K562 (cell line): ENCODE measurements at regions not wholly inside any gene's neighbourhood (a gene's known extent, or its start where the extent isn't known, plus 50 kb on each side); places are given as distances from the start of the nearest gene placed in this dataset.

Experiments used
- ATAC-seq: fragments of 200-7000 bp; cut with Tn5 transposase; 3 replicates; pipeline ENCODE4 v1.9.1; 2020; ENCODE audit warnings: moderate library complexity
- BruUV-seq: library from RNA; stranded (reverse); fragments of 400-500 nt; replicated peaks from 2 replicates; lab custom pipeline; 2021; lab: Mats Ljungman, UMichigan
- CTCF ChIA-PET: fragments of 300-600 bp; formaldehyde crosslinking; extraction: SDS; loops from one replicate; lab custom pipeline; 2021; ENCODE audit warnings: low intra/inter-chr PET ratio; lab: Yijun Ruan, JAX
- POLR2A ChIA-PET: fragments of 300-600, 350-650 bp; sonication (Branson Sonifier 250); formaldehyde crosslinking; extraction: SDS; loops from one replicate; lab custom pipeline; 2021; ENCODE audit warnings: antibody characterized with exemption, inconsistent platforms; lab: Yijun Ruan, JAX
- DNase-seq, 4 experiments: peaks; one replicate each; pipeline versions ENCODE4 v3.0.0 to v3.0.0-alpha.2; 2011 to 2018; ENCODE audit warnings: low spot score in 3 of 4, mixed read lengths in 3 of 4; ENCODE audit errors: extremely low read depth in 1 of 4
- FAIRE-seq: peaks from 2 replicates; lab custom pipeline; 2011; peaks lifted over from hg19 to GRCh38; lab: Jason Lieb, UNC
- H2AFZ ChIP-seq: 2 replicates; pipeline ENCODE4 v1.6.0; 2011; ENCODE audit warnings: low read depth, low read length, control low read depth, inconsistent platforms
- H3K27ac ChIP-seq: fragments of 200-600 bp; 3 replicates; pipeline ENCODE4 v1.8.0; 2011; ENCODE audit warnings: low read depth, mild to moderate bottlenecking, control low read depth, inconsistent platforms, low read length, moderate library complexity, mixed read lengths; ENCODE audit errors: extremely low read depth
- H3K27me3 ChIP-seq, 2 experiments: fragments of 300-600 bp in 1 of 2; 2 replicates in 1 of 2; 3 replicates in 1 of 2; pipeline versions ENCODE4 v1.6.0 to v1.8.0; 2011; ENCODE audit warnings: inconsistent platforms in 2 of 2, low read length in 2 of 2, mild to moderate bottlenecking in 1 of 2, mixed read lengths in 1 of 2, moderate library complexity in 1 of 2; ENCODE audit not compliant: control insufficient read depth in 2 of 2, insufficient read depth in 2 of 2
- H3K36me3 ChIP-seq: fragments of 300-600 bp; 3 replicates; pipeline ENCODE4 v1.8.0; 2011; ENCODE audit warnings: mild to moderate bottlenecking, low read length, inconsistent platforms; ENCODE audit not compliant: control insufficient read depth, insufficient read depth
- H3K4me1 ChIP-seq, 2 experiments: fragments of 200-600 bp in 1 of 2; replicated peaks in 1 of 2; 2 replicates in 1 of 2; 3 replicates in 1 of 2; pipeline versions ENCODE4 v1.5.1 to v1.8.0; 2011; ENCODE audit warnings: inconsistent platforms in 2 of 2, low read length in 2 of 2, mild to moderate bottlenecking in 1 of 2, mixed read lengths in 1 of 2, moderate library complexity in 1 of 2; ENCODE audit not compliant: control insufficient read depth in 2 of 2, insufficient read depth in 2 of 2
- H3K4me2 ChIP-seq: 2 replicates; pipeline ENCODE4 v1.6.1; 2011; ENCODE audit warnings: low read length, control low read depth, inconsistent platforms, mixed read lengths; ENCODE audit not compliant: insufficient read depth
- H3K4me3 ChIP-seq: fragments of 200-600 bp; sonication (generic), shearing (Covaris generic); 2 replicates; pipeline ENCODE4 v1.5.1; 2016; ENCODE audit warnings: control low read depth, inconsistent platforms
- H3K79me2 ChIP-seq: fragments of 200-600 bp; 3 replicates; pipeline ENCODE4 v1.8.0; 2011; ENCODE audit warnings: low read length, inconsistent platforms; ENCODE audit not compliant: control insufficient read depth, insufficient read depth
- H3K9ac ChIP-seq, 2 experiments: 2 replicates each; pipeline versions ENCODE4 v1.6.0 to v1.6.1; 2011; ENCODE audit warnings: low read depth in 2 of 2, low read length in 2 of 2, control low read depth in 1 of 2, inconsistent platforms in 1 of 2, mild to moderate bottlenecking in 1 of 2, mixed read lengths in 1 of 2; ENCODE audit not compliant: insufficient read depth in 1 of 2
- H3K9me1 ChIP-seq: one replicate; pipeline ENCODE4 v1.6.0; 2011; ENCODE audit warnings: inconsistent platforms, mild to moderate bottlenecking, low read length, moderate library complexity; ENCODE audit not compliant: control insufficient read depth, insufficient read depth
- H3K9me3 ChIP-seq: replicated peaks from 2 replicates; pipeline ENCODE4 v1.5.1; 2011; ENCODE audit warnings: low read depth, low read length, inconsistent platforms; ENCODE audit not compliant: control insufficient read depth, insufficient read depth
- H4K20me1 ChIP-seq: replicated peaks from 2 replicates; pipeline ENCODE4 v1.6.1; 2011; ENCODE audit warnings: low read length, inconsistent platforms, mixed read lengths; ENCODE audit not compliant: control insufficient read depth, insufficient read depth
- ARID1B ChIP-seq: fragments of 450-650 bp; IDR thresholded peaks from 2 replicates; pipeline ENCODE4 v1.6.1; 2016; ENCODE audit warnings: antibody characterized with exemption, mild to moderate bottlenecking, inconsistent platforms
- CBX1 ChIP-seq: sonication (generic); IDR thresholded peaks from 2 replicates; pipeline ENCODE4 v1.6.1; 2016; ENCODE audit warnings: antibody characterized with exemption, low read depth, mild to moderate bottlenecking
- DMBX1 ChIP-seq: fragments of 250-450 bp; sonication (Bioruptor Pico); IDR thresholded peaks from 2 replicates; pipeline ENCODE4 v1.8.0; 2022; ENCODE audit warnings: inconsistent platforms, mild to moderate bottlenecking, moderate library complexity, borderline replicate concordance
- FOXJ2 ChIP-seq: fragments of 200-800 bp; sonication (Bioruptor generic); IDR thresholded peaks from 2 replicates; pipeline ENCODE4 v1.6.1; 2016; ENCODE audit warnings: missing genetic modification characterization, missing compliant biosample characterization
- HDGF ChIP-seq: fragments of 450-650 bp; IDR thresholded peaks from 2 replicates; pipeline ENCODE4 v1.6.1; 2016
- RAD21 ChIP-seq, 2 experiments: fragments of 250-450 bp in 1 of 2; fragments of 450-650 bp in 1 of 2; sonication (Bioruptor Pico) in 1 of 2; formaldehyde crosslinking in 1 of 2; IDR thresholded peaks in 1 of 2; conservative IDR thresholded peaks in 1 of 2; 2 replicates each; pipeline versions ENCODE4 v1.4.0 to v1.8.0; 2020 to 2022; ENCODE audit warnings: mild to moderate bottlenecking in 2 of 2, moderate library complexity in 1 of 2
- RBM25 ChIP-seq: fragments of 200-400 bp; formaldehyde crosslinking; IDR thresholded peaks from 2 replicates; pipeline ENCODE4 v1.6.1; 2018; ENCODE audit warnings: low read length, low read depth, moderate library complexity; ENCODE audit not compliant: severe bottlenecking
- RFX1 ChIP-seq: fragments of 450-650 bp; IDR thresholded peaks from 2 replicates; pipeline ENCODE4 v1.6.1; 2016; ENCODE audit warnings: mild to moderate bottlenecking, moderate library complexity
- SIN3A ChIP-seq, 2 experiments: fragments of 150-350 bp in 1 of 2; IDR thresholded peaks; 2 replicates each; pipeline ENCODE4 v1.6.1; 2011 to 2016; ENCODE audit warnings: borderline replicate concordance in 2 of 2, low read depth in 2 of 2, low read length in 2 of 2, mild to moderate bottlenecking in 2 of 2, moderate library complexity in 2 of 2; ENCODE audit not compliant: control insufficient read depth in 1 of 2
- SNRNP70 ChIP-seq: fragments of 200-400 bp; formaldehyde crosslinking; optimal IDR thresholded peaks from 2 replicates; pipeline ENCODE3; 2017; ENCODE audit warnings: low read depth, low read length
- YBX1 ChIP-seq: fragments of 450-650 bp; IDR thresholded peaks from 2 replicates; pipeline ENCODE4 v1.7.1; 2016; ENCODE audit warnings: mild to moderate bottlenecking
- WGBS: fragments of 100-300 bp; shearing (Covaris generic); methylation state at CpG from one replicate; pipeline ENCODE4 v1.1.6; 2016; ENCODE audit warnings: low coverage, mixed read lengths; ENCODE audit not compliant: insufficient coverage; ENCODE audit errors: missing lambda C conversion rate; 5-methylcytosine and 5-hydroxymethylcytosine counted together
- in situ Hi-C: fragments of 300-500 bp; cut with MboI; formaldehyde crosslinking; loops from 4 replicates; pipeline ENCODE4 v1.15.0; 2018; ENCODE audit warnings: inconsistent platforms, mixed read lengths
- intact Hi-C: fragments of 100-400 bp; cut with micrococcal nuclease; formaldehyde crosslinking; loops from 2 replicates; pipeline ENCODE4 v1.14.2; 2022
- TF ChIP-seq, protein P1 (sequence below): IDR thresholded peaks from 2 replicates; pipeline ENCODE4 v1.6.1; 2016; ENCODE audit warnings: missing genetic modification characterization, missing compliant biosample characterization
- TF ChIP-seq, protein P2 (sequence below): fragments of 450-650 bp; IDR thresholded peaks from 2 replicates; pipeline ENCODE4 v1.6.1; 2016; ENCODE audit warnings: low read depth, mild to moderate bottlenecking, moderate library complexity
- TF ChIP-seq, protein P3 (sequence below): IDR thresholded peaks from 2 replicates; pipeline ENCODE4 v1.6.1; 2011; ENCODE audit warnings: borderline replicate concordance, low read depth, mild to moderate bottlenecking, moderate library complexity, low read length; ENCODE audit not compliant: insufficient read depth, poor library complexity, severe bottlenecking
- TF ChIP-seq, protein P4 (sequence below): IDR thresholded peaks from 2 replicates; pipeline ENCODE4 v1.6.1; 2014; ENCODE audit warnings: antibody characterized with exemption

DNA sequence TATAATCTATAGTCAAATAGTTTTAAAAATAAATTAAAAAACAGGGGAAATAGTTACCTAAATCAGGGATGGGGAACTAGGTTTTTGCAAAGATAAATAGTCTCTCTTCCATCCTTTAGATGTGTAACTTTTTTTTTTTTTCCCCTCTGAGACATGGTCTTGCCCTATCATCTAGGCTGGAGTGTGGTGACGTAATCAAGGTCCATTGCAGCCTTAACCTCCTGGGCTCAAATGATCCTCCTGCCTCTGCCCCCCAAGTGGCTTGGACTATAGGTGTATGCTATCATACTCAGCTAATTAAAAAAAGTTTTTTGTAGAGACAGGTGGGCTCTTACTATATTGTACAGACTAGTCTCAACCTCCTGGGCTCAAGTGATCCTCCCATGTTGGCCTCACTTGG lies 316.5 kb downstream of the CCDC85A start (continued):
- TF ChIP-seq SIN3A (IDR thresholded peaks at IDR 0.05; ENCODE audit: borderline replicate concordance in 2 of 2, control insufficient read depth in 1 of 2, low read depth in 2 of 2, low read length in 2 of 2) (no peak), RFX1 (no peak)

DNA sequence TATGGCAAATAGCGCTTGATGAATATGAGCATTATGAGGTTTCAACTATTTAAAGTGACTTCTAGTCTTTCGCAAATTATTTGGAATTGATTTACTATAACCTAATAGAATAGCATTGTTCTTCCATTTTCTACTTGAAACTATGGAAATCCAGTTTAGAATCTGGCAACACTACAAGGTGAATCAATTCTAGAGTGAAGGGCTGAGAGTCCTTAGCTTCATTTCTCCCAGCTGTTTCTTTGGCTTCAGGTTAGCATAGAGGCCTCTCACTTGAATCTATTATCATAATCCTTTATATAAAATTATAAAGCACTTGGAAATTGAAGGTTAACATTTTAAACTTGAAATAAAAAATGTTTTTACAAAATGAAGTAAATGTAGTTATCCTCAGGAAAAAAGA lies 318.8 kb downstream of the CCDC85A start:
- H3K9me1 ChIP-seq, result no peaks in the 10 kb centered on the region
- no peaks in the 10 kb centered on the region for H3K27me3 ChIP-seq
- no TSS peak for BruUV-seq
- H3K4me1 ChIP-seq, result no peaks in the 10 kb centered on the region
- WGBS, result 4% methylated on average over 2 of the region's 2 CpGs
- no peaks in the 10 kb centered on the region; the same call in 1 of the 2 replicates for H3K9me3 ChIP-seq
- ChIA-PET POLR2A (no interaction called here), CTCF (no interaction called here)
- in situ Hi-C loops (no loop called here), intact Hi-C loops (no loop called here)
- H3K4me2 ChIP-seq, result no peak overlapping the region
- H3K36me3 ChIP-seq, result no peaks in the 10 kb centered on the region
- no peak overlapping the region for H3K9ac ChIP-seq
- DNase-seq, result no peak
- no peak overlapping the region for H3K27ac ChIP-seq
- no peak for ATAC-seq
- H3K4me3 ChIP-seq, result no peak overlapping the region
- FAIRE-seq, result no peak
- H2AFZ ChIP-seq, result no peak overlapping the region
- no peaks in the 10 kb centered on the region for H3K79me2 ChIP-seq
- no peaks in the 10 kb centered on the region for H4K20me1 ChIP-seq
- TF ChIP-seq FOXJ2 (tag) (no peak), CBX1 (no peak), ARID1B (no peak), DMBX1 (CRISPR knock-in tag) (no peak), HDGF (no peak), RBM25 (no peak), RAD21 (CRISPR knock-in tag; conservative IDR thresholded peaks at IDR 0.05 in 1 of 2, IDR thresholded peaks at IDR 0.05 in 1 of 2) (no peak), YBX1 (no peak), SNRNP70 (no peak)
- TF ChIP-seq, protein P1, sequence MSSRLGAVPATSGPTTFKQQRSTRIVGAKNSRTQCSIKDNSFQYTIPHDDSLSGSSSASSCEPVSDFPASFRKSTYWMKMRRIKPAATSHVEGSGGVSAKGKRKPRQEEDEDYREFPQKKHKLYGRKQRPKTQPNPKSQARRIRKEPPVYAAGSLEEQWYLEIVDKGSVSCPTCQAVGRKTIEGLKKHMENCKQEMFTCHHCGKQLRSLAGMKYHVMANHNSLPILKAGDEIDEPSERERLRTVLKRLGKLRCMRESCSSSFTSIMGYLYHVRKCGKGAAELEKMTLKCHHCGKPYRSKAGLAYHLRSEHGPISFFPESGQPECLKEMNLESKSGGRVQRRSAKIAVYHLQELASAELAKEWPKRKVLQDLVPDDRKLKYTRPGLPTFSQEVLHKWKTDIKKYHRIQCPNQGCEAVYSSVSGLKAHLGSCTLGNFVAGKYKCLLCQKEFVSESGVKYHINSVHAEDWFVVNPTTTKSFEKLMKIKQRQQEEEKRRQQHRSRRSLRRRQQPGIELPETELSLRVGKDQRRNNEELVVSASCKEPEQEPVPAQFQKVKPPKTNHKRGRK (tag), result no peak
- TF ChIP-seq, protein P2, sequence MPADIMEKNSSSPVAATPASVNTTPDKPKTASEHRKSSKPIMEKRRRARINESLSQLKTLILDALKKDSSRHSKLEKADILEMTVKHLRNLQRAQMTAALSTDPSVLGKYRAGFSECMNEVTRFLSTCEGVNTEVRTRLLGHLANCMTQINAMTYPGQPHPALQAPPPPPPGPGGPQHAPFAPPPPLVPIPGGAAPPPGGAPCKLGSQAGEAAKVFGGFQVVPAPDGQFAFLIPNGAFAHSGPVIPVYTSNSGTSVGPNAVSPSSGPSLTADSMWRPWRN, result no peak
- TF ChIP-seq, protein P3, sequence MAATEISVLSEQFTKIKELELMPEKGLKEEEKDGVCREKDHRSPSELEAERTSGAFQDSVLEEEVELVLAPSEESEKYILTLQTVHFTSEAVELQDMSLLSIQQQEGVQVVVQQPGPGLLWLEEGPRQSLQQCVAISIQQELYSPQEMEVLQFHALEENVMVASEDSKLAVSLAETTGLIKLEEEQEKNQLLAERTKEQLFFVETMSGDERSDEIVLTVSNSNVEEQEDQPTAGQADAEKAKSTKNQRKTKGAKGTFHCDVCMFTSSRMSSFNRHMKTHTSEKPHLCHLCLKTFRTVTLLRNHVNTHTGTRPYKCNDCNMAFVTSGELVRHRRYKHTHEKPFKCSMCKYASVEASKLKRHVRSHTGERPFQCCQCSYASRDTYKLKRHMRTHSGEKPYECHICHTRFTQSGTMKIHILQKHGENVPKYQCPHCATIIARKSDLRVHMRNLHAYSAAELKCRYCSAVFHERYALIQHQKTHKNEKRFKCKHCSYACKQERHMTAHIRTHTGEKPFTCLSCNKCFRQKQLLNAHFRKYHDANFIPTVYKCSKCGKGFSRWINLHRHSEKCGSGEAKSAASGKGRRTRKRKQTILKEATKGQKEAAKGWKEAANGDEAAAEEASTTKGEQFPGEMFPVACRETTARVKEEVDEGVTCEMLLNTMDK, result no peak
- TF ChIP-seq, protein P4, sequence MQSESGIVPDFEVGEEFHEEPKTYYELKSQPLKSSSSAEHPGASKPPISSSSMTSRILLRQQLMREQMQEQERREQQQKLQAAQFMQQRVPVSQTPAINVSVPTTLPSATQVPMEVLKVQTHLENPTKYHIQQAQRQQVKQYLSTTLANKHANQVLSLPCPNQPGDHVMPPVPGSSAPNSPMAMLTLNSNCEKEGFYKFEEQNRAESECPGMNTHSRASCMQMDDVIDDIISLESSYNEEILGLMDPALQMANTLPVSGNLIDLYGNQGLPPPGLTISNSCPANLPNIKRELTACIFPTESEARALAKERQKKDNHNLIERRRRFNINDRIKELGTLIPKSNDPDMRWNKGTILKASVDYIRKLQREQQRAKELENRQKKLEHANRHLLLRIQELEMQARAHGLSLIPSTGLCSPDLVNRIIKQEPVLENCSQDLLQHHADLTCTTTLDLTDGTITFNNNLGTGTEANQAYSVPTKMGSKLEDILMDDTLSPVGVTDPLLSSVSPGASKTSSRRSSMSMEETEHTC, result no peak
